HG02870 (cell line): ENCODE measurements at regions not wholly inside any gene's neighbourhood (a gene's known extent, or its start where the extent isn't known, plus 50 kb on each side); places are given as distances from the start of the nearest gene placed in this dataset.

ENCODE experiments used
- ATAC-seq: cut with Tn5 transposase; IDR thresholded peaks from one replicate; pipeline ENCODE4 v1.9.1; 2021; ENCODE audit warnings: mild to moderate bottlenecking, moderate library complexity; ENCODE audit not compliant: unreplicated experiment

DNA sequence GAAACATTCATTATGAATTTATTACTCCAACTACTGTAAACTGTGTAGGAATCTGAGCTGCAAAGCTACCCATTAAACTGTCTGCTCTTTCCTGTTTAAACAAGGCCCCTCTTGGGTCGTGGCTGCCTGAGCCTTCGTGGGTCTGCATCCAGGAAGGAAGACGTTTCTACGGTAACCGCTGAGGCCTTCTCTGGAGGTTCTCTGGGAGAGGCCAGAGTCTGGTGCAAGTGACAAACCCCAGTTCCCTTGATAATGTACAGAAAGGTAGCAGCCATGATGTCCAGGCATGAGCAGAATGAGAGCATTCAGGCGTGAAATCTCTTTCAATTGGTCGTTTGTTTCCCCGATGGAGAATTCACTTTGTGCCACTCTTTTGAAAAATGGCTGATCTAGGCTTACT is 350.2 kb downstream of the PLPP3 start:
- no peak for ATAC-seq

DNA sequence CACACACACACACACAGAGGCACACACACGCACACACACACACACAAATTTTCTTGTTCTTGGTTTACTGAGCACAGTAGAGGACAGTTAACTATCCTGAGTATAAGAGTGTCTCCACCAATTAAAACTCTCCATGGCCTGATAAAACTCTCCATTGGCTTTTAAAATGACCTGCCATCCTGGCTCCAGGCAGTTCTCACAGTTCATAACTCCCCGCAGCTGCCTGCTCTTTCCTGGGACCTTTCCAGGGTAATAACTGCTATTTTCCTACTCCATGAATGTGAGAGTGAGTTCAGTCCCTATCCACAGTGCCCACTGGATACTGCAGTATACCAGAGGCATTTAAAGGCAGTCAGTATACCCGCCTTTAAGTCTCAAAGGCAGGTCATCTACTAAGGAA is 351.5 kb downstream of the PLPP3 start:
- no peak for ATAC-seq

DNA sequence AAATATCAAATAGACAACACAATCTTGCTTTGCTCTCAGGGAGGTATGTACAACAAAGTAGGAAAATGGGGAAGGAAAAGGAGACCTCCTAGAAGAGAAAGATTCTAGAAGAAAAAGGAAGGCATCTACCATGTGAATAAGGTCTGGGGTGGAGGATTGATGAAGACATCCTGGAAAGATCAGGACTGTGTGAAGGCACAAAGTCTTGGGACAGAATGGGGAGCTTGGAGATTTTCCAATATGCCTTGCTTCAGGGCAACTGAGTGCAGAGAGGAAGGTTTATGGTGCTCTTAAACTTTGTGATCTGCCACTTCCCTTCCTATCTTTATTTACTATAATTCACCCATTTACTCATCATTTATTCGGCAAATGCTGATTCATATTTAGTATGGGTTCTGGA is 352.0 kb downstream of the PLPP3 start:
- no peak for ATAC-seq

DNA sequence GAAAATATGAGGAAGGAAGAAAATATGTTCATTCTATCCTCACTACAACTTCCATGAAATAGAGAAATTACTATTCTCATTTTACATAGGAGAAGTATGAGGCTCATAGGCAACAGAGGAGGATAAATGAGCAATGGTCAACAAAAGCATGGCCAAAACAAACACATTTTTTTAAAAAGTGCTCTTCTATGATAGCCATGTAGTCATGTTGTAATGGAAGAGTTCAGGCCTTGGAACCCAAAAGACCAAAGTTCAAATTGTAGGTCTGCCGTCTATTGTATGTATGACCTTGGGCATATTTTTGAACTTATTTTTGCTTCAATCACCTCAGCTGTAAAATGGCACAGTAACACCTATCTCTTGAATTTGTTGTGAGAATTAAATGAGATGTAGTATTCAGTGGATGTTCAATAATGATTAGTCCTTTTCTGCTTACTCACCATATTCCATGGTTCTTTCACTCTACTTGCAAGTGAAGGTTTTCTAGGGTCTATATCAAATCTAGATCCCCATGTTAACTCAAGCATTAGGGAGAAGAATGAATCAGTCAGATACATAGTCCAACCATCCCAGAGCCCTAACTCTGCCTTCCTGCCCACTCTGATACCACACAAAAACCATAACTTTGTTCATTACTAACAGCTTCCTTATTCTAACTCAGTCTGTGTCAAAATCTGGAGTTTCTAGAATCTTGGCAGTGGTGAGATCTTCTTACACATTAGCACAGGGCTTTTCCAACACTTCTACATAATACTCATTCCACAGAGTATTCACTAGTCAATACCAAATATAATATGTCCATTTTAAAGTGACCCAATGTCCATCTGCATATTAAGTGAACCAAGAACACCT is 353.2 kb downstream of the PLPP3 start:
- ATAC-seq: no peak

DNA sequence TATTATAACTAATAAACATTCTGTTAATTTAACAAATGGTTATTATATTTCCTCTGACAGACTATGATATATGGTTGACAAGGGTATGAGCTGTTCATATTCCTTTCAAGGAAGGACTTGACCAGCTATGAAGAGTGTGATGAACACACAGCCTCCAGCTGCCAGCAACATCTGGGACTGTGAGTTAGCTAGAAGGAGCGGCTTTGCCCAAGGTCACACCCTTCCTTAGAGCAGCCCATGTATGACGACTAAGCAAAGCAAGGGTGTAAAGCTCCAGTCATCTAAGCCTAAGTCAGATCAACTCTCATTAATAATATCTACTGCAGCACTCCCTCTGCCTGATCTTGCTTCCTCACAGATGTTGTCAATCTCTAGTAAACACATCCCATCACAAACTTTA is 355.4 kb downstream of the PLPP3 start:
- no peak for ATAC-seq

DNA sequence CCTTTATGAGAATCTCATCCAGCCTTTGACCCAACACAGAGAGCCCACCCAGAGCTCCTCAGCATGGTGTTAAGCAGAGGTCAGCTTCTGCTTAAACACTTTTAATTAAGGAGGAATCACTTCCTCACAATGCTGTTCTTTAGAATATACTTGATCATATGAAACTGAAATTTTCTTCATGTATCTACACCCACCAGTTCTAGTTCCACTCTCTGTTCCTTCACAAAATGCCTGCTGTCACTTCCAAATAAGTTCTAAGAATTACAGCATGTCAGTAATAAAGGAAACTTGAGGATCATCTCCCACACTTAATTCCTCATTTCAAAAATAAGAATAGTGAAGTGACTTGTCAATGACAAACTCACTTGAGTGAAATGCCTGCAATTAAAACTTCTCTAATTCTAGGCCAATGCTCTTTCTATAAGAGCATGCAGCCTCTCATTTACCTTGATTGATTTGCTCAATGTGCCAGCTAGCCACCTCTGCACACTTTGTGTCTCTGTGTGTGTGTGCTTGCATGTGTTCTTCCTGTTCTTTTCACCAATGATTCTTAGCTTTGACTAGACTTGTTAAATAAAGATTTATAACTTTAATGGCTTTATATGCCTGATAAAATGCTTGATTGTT is 356.3 kb downstream of the PLPP3 start:
- ATAC-seq: no peak

DNA sequence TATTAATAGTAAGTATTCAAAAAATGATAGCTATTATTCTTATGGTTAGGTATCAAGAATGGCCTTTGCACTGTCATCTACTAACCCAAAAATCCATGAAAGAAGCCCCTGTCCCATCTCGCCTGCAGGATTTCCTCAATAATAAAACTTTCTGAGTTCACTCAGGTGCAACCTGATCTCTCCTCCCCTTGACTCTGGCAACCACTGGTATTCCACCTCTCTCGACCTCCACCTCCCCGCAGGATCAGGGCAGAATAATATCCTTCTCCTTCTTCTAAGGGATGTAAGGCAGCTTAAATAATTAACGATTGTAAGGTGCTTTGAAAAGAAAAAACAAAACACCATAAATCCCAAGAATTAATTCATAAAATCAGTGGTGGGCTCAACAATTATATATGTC is 359.3 kb downstream of the PLPP3 start:
- no peak for ATAC-seq

DNA sequence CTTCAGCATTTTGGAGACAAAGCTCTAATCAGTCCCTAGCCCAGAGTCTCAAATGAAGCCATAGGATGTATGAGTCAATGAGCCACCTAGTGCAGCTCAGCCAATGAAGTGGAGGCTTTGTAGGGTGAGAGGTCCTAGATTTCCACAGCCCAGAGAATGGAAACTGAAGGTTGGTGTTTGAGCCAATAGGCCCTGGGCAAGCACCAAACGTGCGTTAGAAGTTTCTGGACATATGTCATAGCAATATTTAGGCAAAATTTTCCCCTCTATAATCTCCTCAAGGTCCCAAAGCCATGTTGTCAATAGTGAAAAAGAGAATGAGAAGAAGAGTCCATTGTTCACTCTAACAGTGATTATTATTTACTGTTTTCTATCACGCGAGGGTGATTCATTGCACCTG is 361.3 kb downstream of the PLPP3 start:
- ATAC-seq: no peak

DNA sequence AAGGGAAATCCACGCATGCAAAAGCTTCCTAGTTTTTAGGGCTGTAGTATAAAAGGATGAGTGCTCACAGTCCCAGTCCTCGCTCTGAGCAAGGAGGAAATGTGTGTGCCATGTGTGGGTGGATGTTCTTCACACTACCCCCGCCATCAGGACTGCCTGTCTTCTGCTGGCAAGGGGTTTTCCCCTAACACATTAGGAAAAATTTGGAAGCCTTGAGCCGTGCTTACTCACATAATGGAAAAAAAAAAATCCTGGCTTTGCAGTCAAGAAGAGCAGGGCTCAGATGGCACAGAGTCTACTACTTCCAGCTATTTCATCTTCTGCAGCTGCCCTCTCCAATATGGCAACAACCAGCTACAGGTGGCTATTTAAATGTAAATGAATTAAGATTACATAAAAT is 363.1 kb downstream of the PLPP3 start:
- ATAC-seq: no peak

DNA sequence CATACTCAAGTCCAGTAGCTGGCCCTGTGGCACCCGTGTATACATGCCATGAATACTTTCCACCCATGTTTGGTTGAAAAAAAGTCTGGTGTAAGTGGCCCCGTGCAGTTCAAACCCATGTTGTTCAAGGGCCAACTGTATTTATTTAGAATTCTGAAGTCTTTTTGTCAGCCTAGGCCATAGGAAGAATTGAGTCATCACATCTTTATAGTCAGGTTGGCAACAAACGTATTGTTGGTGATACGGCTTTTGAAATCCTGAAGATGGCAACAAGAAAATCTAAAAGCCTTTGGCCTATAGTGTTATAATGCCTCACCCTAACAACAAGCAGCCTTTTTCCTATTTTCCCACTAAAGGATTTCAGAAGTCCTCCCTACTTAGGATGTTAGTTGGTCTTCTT is 363.6 kb downstream of the PLPP3 start:
- ATAC-seq: no peak

DNA sequence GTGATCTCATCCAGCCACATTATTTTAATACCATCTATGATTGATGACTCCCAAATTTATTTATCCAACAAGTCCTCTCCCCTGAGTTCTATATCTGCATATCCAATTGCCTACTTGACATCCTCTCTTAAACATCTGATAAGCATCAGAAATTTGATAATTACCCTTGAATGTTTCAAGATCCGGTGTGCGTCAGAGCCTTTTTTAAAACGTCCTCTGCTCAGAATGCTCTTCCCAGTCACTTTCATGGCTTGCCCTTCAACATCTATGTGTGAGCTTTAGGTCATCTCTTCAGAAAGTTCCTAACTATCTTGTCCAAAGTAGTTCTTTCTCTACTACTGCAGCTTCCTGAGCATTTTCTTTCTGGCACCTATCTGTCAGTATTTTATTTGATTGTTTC is 364.3 kb downstream of the PLPP3 start:
- no peak for ATAC-seq

DNA sequence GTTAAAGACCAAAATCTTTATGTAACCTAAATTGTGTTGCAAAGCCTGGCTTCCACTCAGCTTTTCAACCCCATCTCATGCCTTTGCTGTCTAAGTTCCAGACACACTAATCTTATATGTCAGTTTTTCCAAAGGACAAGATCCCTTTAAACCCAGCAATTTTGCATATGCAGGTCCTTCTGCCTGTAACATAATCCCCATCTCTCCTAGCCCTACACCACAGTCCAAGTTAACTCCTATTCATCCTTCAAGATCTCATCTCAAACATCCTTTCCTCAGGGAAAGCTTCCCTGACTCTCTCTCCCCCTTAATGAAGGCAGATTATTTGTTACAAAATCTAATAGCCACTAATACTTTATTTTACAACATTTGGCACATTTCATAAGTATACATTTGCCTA is 366.3 kb downstream of the PLPP3 start:
- ATAC-seq: no peak

DNA sequence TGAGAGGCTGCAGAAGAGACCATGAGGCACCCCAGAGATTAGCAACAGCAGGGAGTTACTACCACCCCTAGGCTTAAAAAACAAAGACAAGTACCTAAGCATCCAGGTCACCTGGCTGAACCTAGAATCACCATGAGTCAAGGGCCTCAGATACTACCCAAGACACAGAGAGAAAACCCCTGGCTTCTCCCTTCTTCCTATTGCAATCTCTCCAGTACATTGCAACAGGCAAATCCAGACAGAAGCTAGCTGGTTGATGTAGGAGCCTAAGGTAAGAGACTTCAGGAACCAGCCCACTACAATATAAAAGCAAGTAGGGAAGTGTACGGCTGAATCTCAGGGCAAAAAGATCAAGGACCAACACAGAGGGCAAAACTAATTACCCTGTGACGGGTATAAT is 367.2 kb downstream of the PLPP3 start:
- ATAC-seq: no peak

DNA sequence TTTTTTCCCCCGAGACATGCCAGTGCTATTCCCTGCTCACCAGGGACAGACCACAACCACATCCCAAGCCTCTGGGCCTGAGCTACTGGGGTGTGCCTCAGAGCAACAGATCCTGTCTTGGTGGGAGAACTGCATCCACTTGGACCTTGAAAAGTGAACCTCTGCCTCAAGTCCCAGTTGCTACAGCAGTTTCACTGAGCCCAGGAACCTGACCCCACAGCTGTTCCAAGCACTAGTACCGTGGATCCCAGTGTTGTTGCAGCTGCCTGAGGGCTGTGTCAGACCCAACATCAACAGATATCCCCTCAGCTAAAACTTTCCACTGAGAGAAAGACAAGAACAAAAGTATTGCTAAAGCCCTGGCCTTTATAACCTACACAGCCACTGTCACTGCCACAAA is 373.0 kb downstream of the PLPP3 start:
- no peak for ATAC-seq

DNA sequence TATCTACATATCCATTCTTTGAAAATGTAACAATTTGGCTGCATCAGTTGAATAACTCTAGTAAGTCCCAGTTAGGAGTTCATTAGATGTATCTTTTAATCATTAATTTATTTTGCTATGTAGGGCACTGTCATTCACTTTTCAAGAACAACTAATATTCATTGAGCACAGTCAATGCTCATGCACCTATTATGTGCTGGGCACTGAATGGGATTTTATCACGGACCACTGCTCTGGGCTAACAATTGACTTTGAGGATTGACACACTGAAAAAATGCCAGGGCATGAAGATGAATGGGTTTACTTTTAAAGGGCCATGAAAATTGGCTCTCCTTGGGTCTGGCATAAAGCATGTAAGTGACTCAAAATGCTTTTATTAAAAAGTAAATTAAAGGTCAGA is 375.2 kb downstream of the PLPP3 start:
- no peak for ATAC-seq

DNA sequence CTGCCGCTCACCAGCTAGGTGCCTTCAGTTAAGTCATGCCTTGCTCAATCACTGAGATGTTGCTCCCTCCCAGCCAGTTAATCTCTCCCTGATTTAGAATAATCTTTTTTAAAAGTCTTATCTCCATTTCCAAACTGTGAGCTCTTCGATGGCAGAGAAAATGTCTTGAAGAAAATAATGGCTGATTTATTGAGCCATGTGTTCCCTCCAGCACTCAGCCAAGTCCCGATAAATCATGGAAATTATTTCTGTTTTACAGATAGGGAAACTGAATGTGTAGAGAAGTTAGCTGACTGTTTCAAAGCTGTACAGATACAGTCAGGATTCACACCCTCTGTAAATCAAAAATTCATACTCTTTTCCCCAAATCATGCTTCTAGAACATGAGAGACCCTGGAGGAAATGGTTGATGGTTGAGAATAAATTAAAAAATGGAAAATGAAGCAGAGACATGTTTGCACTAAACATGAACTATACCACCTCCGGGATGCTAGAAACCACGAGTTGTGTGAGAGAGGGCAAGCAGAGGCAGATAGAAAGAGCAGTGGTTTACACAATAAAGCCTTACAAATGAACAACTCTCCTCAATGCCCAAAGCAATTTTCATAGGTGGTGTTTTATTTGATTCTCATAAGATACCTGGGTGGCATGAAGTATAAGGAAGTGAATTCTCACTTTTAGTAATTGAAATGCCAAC is 376.4 kb downstream of the PLPP3 start:
- ATAC-seq: no peak

DNA sequence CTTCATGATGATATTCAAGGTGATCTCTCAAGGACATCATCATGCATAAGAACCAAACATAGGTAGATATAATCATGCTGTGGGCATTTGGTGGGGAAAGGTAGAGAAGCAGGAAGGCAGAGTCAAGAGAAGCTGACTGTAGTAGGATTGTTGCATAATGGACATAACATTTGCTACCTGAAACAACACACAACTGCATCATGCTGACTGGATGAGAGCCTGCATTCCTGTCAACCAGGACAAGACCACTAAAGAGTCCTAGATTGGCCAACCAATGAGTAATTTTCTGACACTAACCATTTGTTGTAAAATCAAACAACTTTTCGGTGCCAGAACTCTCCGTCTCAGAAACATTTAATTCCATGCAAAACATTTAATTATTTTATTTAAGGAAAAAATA is 377.2 kb downstream of the PLPP3 start:
- no peak for ATAC-seq

DNA sequence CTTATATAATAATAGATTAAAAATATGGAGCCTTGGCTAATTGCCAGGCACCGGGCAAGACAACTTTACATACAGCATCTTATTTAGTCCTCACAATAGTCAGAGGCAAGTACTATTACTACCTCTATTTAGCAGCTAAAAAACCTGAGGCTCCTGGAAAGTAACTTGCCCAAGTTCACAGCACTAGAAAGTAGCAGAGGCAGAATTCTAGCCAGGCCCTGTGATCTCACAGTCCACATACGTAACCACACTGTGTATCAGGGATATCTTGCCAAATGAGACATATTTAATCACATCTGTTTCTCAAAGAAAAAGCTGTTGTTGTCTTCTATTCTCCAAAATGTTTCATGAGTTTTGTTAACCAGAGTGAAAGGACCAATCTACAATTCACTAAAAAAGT is 378.5 kb downstream of the PLPP3 start:
- no peak for ATAC-seq

DNA sequence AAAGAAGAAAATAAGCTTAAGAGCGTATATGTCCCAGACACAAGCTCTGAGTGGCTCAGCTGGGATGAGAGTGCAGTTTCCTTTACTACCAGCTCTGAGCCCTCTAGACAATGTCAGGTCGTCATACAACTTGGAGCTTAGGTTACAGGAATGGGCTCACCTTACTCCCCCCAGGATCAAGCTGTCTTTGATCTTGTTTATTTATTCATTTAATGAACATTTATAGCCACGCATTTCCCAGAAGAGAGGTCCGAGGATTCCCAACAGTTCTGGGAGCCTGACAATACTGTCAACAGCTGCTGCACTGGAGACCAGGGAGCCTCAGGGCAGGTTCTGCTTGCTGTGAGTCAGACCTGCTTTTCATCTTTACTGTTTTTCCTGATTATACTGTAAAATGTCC is 378.9 kb downstream of the PLPP3 start:
- no peak for ATAC-seq

DNA sequence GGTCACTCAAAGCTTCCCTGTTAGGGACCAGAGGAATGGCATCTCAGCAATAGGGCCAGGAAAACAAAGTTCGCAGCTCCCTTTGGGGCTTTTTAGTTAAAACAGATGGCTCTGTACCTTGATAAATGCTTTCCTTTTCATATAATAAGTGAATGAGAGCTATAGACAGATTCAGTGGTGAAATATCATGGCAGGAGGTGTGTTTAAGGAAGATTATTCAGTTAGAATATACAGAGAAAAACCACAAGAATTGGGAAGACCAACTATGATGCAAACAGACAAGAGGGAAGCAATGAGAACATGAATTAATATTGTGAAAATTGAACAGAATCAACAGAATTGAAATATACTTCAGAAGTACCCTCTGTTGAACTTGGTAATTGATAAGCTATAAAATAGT is 379.4 kb downstream of the PLPP3 start:
- ATAC-seq: no peak

DNA sequence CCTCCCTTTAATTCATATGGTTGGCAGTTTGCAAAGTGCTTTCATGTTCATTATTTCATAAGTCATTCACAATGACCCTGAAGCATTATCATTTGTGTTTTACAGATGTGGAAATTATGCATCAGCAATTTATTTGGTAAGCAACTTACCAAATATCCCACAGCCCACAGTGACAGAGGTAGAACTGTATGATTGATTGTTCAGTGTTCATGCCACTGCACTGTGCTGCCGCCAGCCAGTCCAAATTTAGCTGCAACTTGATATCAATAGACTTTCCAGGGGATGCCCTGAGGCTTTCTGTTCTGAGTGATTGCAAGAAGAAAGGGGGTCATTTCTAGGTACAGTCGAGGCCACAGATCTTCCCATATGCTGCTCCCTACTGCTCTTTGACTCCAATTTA is 380.3 kb downstream of the PLPP3 start:
- no peak for ATAC-seq

DNA sequence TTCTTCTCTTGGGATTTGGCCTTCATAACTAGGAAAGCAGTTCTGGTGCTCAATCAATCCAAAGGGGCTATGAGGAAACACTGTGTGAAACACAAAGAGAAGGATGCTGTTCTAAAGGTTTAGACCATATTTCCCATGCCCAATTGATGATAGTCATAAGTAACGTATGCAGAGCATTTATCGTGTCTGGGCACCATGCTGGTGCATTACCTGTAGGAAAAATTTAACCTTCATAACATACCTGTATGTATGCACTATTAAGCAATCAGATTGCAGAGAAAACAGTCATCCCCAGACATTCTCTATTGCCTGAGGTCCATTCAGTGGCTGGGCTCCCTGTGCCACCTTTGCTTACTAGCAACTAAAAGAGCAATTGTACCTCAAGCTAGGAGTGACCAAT is 381.4 kb downstream of the PLPP3 start:
- ATAC-seq: no peak
